ENCODE measurements at regions not wholly inside any gene's neighbourhood (a gene's known extent, or its start where the extent isn't known, plus 50 kb on each side); places are given as distances from the start of the nearest gene placed in this dataset.

DNA sequence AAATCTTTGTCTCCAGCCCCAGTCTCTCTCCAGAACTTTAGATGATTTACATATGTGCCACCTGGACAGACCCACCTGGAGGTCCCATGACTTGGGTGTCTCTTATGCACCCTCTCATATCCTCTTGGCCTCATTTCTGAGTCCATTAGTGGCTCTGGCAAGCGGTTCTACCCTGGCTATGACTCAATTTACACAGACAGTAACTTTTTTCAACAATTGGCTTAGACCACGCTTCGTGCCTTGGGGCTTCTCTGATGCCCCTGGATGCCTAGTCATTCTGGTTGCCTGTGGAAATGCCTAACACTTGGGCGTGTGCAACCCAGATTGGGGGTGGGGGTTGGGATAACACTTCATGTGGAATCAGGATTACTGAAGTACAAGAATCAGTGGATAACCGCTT lies 57.1 kb upstream of the GADD45A start:
- H2BK120ac ChIP-seq (ENCODE audit: low read depth, low read length, poor library complexity, severe bottlenecking), result no peak overlapping the region
- no peak overlapping the region for H3K23ac ChIP-seq (ENCODE audit: insufficient read length, low read depth, low read length)
- Mint-ChIP-seq H3K27me3 (ENCODE audit: low read depth) (peaks cover 8% of the 10 kb centered on the region; the same call in 1 of the 2 replicates), H3K4me1 (no peaks in the 10 kb centered on the region), H3K9me3 (no peaks in the 10 kb centered on the region), H3K27ac (no peak overlapping the region), H3K36me3 (ENCODE audit: insufficient read depth in 1 of 3, low read depth in 3 of 3) (no peaks in the 10 kb centered on the region; a peak in 1 of 7 replicates), H3K4me3 (no peak overlapping the region)
- H3K56ac ChIP-seq (ENCODE audit: insufficient read length, low read depth, low read length), result no peak overlapping the region
- no peaks in the 10 kb centered on the region for H3K27me3 ChIP-seq (ENCODE audit: insufficient read depth, low read length)
- no peak overlapping the region for H4K5ac ChIP-seq (ENCODE audit: insufficient read length, low read depth, low read length)
- TF ChIP-seq, protein P1, sequence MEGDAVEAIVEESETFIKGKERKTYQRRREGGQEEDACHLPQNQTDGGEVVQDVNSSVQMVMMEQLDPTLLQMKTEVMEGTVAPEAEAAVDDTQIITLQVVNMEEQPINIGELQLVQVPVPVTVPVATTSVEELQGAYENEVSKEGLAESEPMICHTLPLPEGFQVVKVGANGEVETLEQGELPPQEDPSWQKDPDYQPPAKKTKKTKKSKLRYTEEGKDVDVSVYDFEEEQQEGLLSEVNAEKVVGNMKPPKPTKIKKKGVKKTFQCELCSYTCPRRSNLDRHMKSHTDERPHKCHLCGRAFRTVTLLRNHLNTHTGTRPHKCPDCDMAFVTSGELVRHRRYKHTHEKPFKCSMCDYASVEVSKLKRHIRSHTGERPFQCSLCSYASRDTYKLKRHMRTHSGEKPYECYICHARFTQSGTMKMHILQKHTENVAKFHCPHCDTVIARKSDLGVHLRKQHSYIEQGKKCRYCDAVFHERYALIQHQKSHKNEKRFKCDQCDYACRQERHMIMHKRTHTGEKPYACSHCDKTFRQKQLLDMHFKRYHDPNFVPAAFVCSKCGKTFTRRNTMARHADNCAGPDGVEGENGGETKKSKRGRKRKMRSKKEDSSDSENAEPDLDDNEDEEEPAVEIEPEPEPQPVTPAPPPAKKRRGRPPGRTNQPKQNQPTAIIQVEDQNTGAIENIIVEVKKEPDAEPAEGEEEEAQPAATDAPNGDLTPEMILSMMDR (conservative IDR thresholded peaks at IDR 0.05), result no peak
- no peak overlapping the region for H3K9ac ChIP-seq (ENCODE audit: extremely low read depth, insufficient read length, low read length)
- H3K18ac ChIP-seq (ENCODE audit: insufficient read length, low read depth, low read length), result no peak overlapping the region
- no peaks in the 10 kb centered on the region for H3K4me1 ChIP-seq (ENCODE audit: insufficient read depth, low read length)
- no peak overlapping the region for H2BK15ac ChIP-seq (ENCODE audit: low read depth, low read length)
- DNase-seq, result no peak
- H2BK20ac ChIP-seq (ENCODE audit: low read depth, low read length, poor library complexity, severe bottlenecking), result no peak overlapping the region
- no peak overlapping the region for H2BK5ac ChIP-seq (ENCODE audit: insufficient read length, low read length)
- H2AFZ ChIP-seq (ENCODE audit: low read length), result no peak overlapping the region
- no peak overlapping the region for H4K8ac ChIP-seq (replicated peaks; ENCODE audit: insufficient read length, low read depth, low read length)
- H3T11ph ChIP-seq (ENCODE audit: low read length), result no peak overlapping the region
- H3K23me2 ChIP-seq (ENCODE audit: insufficient read length, low read depth, low read length, poor library complexity, severe bottlenecking), result no peaks in the 10 kb centered on the region
- H3K4ac ChIP-seq (ENCODE audit: low read depth, low read length), result no peak overlapping the region
- no peak overlapping the region for H2AK5ac ChIP-seq (ENCODE audit: insufficient read length, low read length)
- H2BK12ac ChIP-seq (ENCODE audit: insufficient read length, low read depth, low read length), result no peak overlapping the region
- no peak overlapping the region for H3K14ac ChIP-seq (ENCODE audit: insufficient read depth, low read length)
- WGBS (ENCODE audit: extremely low coverage, insufficient read length, low lambda C conversion rate), result no CpG with 5 or more reads among the region's 5 CpGs
- H4K20me1 ChIP-seq (ENCODE audit: control insufficient read depth, insufficient read depth, insufficient read length), result no peaks in the 10 kb centered on the region
- H3K79me1 ChIP-seq (ENCODE audit: insufficient read depth, low read depth, low read length, poor library complexity, severe bottlenecking), result no peaks in the 10 kb centered on the region
- no peaks in the 10 kb centered on the region for H3K9me3 ChIP-seq (ENCODE audit: control insufficient read depth, low read depth, low read length)
- no peak overlapping the region for H3K27ac ChIP-seq (ENCODE audit: insufficient read length, low read depth, low read length)
- no peak overlapping the region for H4K91ac ChIP-seq (ENCODE audit: insufficient read length, low read depth, low read length)
- no peaks in the 10 kb centered on the region for H3K79me2 ChIP-seq (ENCODE audit: insufficient read depth, low read length)
- no peak overlapping the region for H3K4me2 ChIP-seq (ENCODE audit: insufficient read depth, insufficient read length, low read length)

Measured in H9 (cell line).